GM12878 (cell line): ENCODE measurements at regions not wholly inside any gene's neighbourhood (a gene's known extent, or its start where the extent isn't known, plus 50 kb on each side); places are given as distances from the start of the nearest gene placed in this dataset.

Experiments
- ATAC-seq: fragments of 200-7000 bp; cut with Tn5 transposase; 3 replicates; pipeline ENCODE4 v1.9.1; 2020; ENCODE audit warnings: mild to moderate bottlenecking, moderate library complexity
- BruUV-seq: library from RNA; stranded (reverse); fragments of 400-500 nt; replicated peaks from 2 replicates; lab custom pipeline; 2021; lab: Mats Ljungman, UMichigan
- CTCF ChIA-PET: fragments of 300-600 bp; sonication (Branson Sonifier 250); formaldehyde crosslinking; extraction: SDS; loops from one replicate; lab custom pipeline; 2021; ENCODE audit warnings: inconsistent platforms; lab: Yijun Ruan, JAX
- POLR2A ChIA-PET: fragments of 350-600 bp; formaldehyde crosslinking; extraction: SDS; loops from one replicate; lab custom pipeline; 2021; ENCODE audit warnings: inconsistent platforms; lab: Charles Lee
- RAD21 ChIA-PET: fragments of 300-600 bp; sonication (Branson Sonifier 250); formaldehyde crosslinking; loops from one replicate; lab custom pipeline; 2023; ENCODE audit warnings: antibody characterized with exemption; ENCODE audit not compliant: unreplicated experiment; lab: Charles Lee
- SMC1A ChIA-PET: fragments of 300-600 bp; sonication (Branson Sonifier 250); formaldehyde crosslinking; loops from one replicate; lab custom pipeline; 2023; ENCODE audit not compliant: unreplicated experiment, uncharacterized antibody; lab: Charles Lee
- DNase-seq: peaks from one replicate; pipeline ENCODE4 v3.0.0-alpha.2; 2011; ENCODE audit warnings: low read depth, low spot score
- FAIRE-seq: peaks from 3 replicates; lab custom pipeline; 2011; peaks lifted over from hg19 to GRCh38; lab: Jason Lieb, UNC
- H2AFZ ChIP-seq: 2 replicates; pipeline ENCODE4 v1.6.0; 2011; ENCODE audit warnings: low read depth, low read length, control low read depth; ENCODE audit not compliant: control insufficient read depth
- H3K27ac ChIP-seq: 2 replicates; pipeline ENCODE4 v1.5.1; 2011; ENCODE audit warnings: control low read depth; ENCODE audit not compliant: control insufficient read depth, insufficient read depth
- H3K27me3 ChIP-seq, 2 experiments: replicated peaks in 1 of 2; 2 replicates each; pipeline versions ENCODE4 v1.6.0 to v1.6.1; 2011; ENCODE audit warnings: low read length in 1 of 2; ENCODE audit not compliant: control insufficient read depth in 2 of 2, insufficient read depth in 2 of 2
- H3K36me3 ChIP-seq, 2 experiments: 2 replicates each; pipeline ENCODE4 v1.5.1; 2011; ENCODE audit warnings: low read length in 1 of 2; ENCODE audit not compliant: control insufficient read depth in 2 of 2, insufficient read depth in 2 of 2
- H3K4me1 ChIP-seq: 2 replicates; pipeline ENCODE4 v1.6.1; 2011; ENCODE audit warnings: mild to moderate bottlenecking, low read length, moderate library complexity, mixed read lengths; ENCODE audit not compliant: control insufficient read depth, insufficient read depth
- H3K4me2 ChIP-seq: 2 replicates; pipeline ENCODE4 v1.6.0; 2011; ENCODE audit warnings: control low read depth; ENCODE audit not compliant: control insufficient read depth, insufficient read depth
- H3K4me3 ChIP-seq: fragments of 200-600 bp; sonication (generic); 2 replicates; pipeline ENCODE4 v1.5.1; 2016
- H3K79me2 ChIP-seq: 2 replicates; pipeline ENCODE4 v1.6.0; 2011; ENCODE audit warnings: low read length; ENCODE audit not compliant: control insufficient read depth, insufficient read depth
- H3K9ac ChIP-seq: 2 replicates; pipeline ENCODE4 v1.8.0; 2011; ENCODE audit warnings: low read length, control low read depth, mixed read lengths; ENCODE audit not compliant: control insufficient read depth, insufficient read depth
- H3K9me3 ChIP-seq: replicated peaks from 3 replicates; pipeline ENCODE4 v1.5.1; 2011; ENCODE audit warnings: mild to moderate bottlenecking, low read length; ENCODE audit not compliant: control insufficient read depth, insufficient read depth
- H4K20me1 ChIP-seq: 2 replicates; pipeline ENCODE4 v1.6.0; 2011; ENCODE audit not compliant: control insufficient read depth, insufficient read depth
- ASH2L ChIP-seq: fragments of 300-600, 200-600 bp; sonication (generic); IDR thresholded peaks from 2 replicates; pipeline ENCODE4 v1.6.1; 2017; ENCODE audit warnings: low read depth, mild to moderate bottlenecking, borderline replicate concordance
- EP300 ChIP-seq, 2 experiments: fragments of 150-350 bp in 1 of 2; IDR thresholded peaks; 2 replicates each; pipeline ENCODE4 v1.6.1; 2011 to 2012; ENCODE audit warnings: low read depth in 2 of 2, low read length in 2 of 2, borderline replicate concordance in 1 of 2, improper control_type of control experiment in 1 of 2, inconsistent platforms in 1 of 2; ENCODE audit not compliant: control insufficient read depth in 1 of 2
- FOXK2 ChIP-seq: fragments of 450-650 bp; IDR thresholded peaks from 2 replicates; pipeline ENCODE4 v1.6.1; 2017; ENCODE audit warnings: mild to moderate bottlenecking, moderate library complexity
- MEF2A ChIP-seq: IDR thresholded peaks from 2 replicates; pipeline ENCODE4 v1.6.1; 2011; ENCODE audit warnings: low read depth, mild to moderate bottlenecking, low read length, moderate library complexity; ENCODE audit not compliant: insufficient read depth
- NFIC ChIP-seq: IDR thresholded peaks from 2 replicates; pipeline ENCODE4 v1.6.1; 2012; ENCODE audit warnings: low read depth, mild to moderate bottlenecking, inconsistent platforms, low read length, moderate library complexity
- PML ChIP-seq: IDR thresholded peaks from 2 replicates; pipeline ENCODE4 v1.6.1; 2012; ENCODE audit warnings: low read length, inconsistent platforms
- POLR2AphosphoS5 ChIP-seq: IDR thresholded peaks from 2 replicates; pipeline ENCODE4 v1.6.1; 2011; ENCODE audit warnings: mild to moderate bottlenecking, low read length, inconsistent platforms
- RAD21 ChIP-seq: IDR thresholded peaks from 2 replicates; pipeline ENCODE4 v1.6.1; 2011; ENCODE audit warnings: mild to moderate bottlenecking, low read depth, low read length, moderate library complexity; ENCODE audit not compliant: insufficient read depth
- TCF3 ChIP-seq: IDR thresholded peaks from 2 replicates; pipeline ENCODE4 v1.6.1; 2012; ENCODE audit warnings: low read depth, mild to moderate bottlenecking, low read length, borderline replicate concordance; ENCODE audit not compliant: insufficient read depth
- ZBED1 ChIP-seq: IDR thresholded peaks from 2 replicates; pipeline ENCODE4 v1.6.1; 2016; ENCODE audit warnings: borderline replicate concordance
- ZSCAN29 ChIP-seq: fragments of 450-650 bp; IDR thresholded peaks from 2 replicates; pipeline ENCODE4 v1.6.1; 2017; ENCODE audit warnings: mild to moderate bottlenecking, moderate library complexity
- WGBS: methylation state at CpG from one replicate; pipeline ENCODE4 v1.1.6; 2016; ENCODE audit warnings: low lambda C conversion rate; ENCODE audit not compliant: insufficient replicate concordance, insufficient coverage; ENCODE audit errors: missing lambda C conversion rate; 5-methylcytosine and 5-hydroxymethylcytosine counted together
- in situ Hi-C: fragments of 300-500 bp; cut with MboI; formaldehyde crosslinking; loops from 9 replicates; pipeline ENCODE4 v1.14.3; 2018; ENCODE audit warnings: mixed read lengths
- intact Hi-C: fragments of 100-400 bp; cut with micrococcal nuclease; formaldehyde crosslinking; loops from one replicate; pipeline ENCODE4 v1.14.2; 2022; ENCODE audit not compliant: unreplicated experiment
- TF ChIP-seq, protein P1 (sequence below): fragments of 450-650 bp; IDR thresholded peaks from 2 replicates; pipeline ENCODE4 v1.6.1; 2018; ENCODE audit warnings: borderline replicate concordance, mild to moderate bottlenecking; ENCODE audit not compliant: partially characterized antibody
- TF ChIP-seq, protein P2 (sequence below): fragments of 450-650 bp; IDR thresholded peaks from 2 replicates; pipeline ENCODE4 v1.6.1; 2017; ENCODE audit warnings: mild to moderate bottlenecking, moderate library complexity
- TF ChIP-seq, protein P3 (sequence below): fragments of 150-350 bp; IDR thresholded peaks from 2 replicates; pipeline ENCODE4 v1.6.1; 2016; ENCODE audit warnings: low read depth, low read length

DNA sequence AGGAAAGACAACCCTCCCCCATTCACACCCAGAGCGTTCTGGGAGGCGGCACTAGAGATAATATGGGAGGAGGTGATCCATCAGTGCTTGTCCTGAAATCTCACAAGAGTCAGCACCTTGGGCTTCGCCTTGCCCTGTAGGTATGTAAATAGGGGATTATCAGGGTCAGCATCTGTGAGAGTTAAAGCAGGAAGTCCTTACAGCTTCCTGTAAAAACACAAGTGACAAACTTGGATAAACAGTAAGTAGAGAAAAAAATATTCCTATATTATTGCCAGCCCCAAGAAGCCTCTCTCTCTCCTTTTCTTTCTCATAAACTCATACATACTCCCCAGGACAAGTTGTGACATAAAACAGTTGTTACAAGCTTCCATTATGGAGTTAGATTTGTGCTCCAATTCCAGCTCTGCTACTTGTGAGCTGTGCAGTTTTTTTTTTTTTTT is 187.7 kb downstream of the MAF start (continued):
- TF ChIP-seq POLR2AphosphoS5 (no peak), EP300 (IDR thresholded peaks at IDR 0.05; ENCODE audit: borderline replicate concordance in 1 of 2, control insufficient read depth in 1 of 2, low read depth in 2 of 2, low read length in 2 of 2) (no peak), ASH2L (no peak), ZSCAN29 (no peak), PML (no peak), NFIC (no peak), MEF2A (no peak), TCF3 (no peak)
- TF ChIP-seq, all 136 proteins: peak for 0

DNA sequence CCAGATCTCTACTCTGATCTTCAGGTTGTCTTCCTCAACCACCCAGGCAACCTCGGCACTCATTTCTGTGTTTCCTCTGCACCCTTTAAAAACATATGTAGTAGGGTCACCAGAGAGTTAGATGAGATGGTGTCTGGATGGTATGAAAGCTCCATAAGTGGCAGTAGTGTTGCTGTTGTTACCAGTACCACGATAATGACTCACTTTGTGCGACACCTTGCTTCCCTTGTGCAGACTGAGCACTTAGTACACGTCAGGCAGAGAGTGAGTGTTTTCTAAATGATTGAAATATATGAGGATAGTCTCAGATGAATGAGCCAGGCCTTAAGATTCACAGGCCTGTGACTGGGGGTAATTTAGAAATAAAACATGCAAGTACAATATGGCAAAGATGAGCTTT is 188.7 kb downstream of the MAF start:
- no TSS peak for BruUV-seq
- TF ChIP-seq, protein P1, sequence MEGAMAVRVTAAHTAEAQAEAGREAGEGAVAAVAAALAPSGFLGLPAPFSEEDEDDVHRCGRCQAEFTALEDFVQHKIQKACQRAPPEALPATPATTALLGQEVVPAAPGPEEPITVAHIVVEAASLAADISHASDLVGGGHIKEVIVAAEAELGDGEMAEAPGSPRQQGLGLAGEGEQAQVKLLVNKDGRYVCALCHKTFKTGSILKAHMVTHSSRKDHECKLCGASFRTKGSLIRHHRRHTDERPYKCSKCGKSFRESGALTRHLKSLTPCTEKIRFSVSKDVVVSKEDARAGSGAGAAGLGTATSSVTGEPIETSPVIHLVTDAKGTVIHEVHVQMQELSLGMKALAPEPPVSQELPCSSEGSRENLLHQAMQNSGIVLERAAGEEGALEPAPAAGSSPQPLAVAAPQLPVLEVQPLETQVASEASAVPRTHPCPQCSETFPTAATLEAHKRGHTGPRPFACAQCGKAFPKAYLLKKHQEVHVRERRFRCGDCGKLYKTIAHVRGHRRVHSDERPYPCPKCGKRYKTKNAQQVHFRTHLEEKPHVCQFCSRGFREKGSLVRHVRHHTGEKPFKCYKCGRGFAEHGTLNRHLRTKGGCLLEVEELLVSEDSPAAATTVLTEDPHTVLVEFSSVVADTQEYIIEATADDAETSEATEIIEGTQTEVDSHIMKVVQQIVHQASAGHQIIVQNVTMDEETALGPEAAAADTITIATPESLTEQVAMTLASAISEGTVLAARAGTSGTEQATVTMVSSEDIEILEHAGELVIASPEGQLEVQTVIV, result no peak
- no peak for TF ChIP-seq ZSCAN29
- TF ChIP-seq, protein P2, sequence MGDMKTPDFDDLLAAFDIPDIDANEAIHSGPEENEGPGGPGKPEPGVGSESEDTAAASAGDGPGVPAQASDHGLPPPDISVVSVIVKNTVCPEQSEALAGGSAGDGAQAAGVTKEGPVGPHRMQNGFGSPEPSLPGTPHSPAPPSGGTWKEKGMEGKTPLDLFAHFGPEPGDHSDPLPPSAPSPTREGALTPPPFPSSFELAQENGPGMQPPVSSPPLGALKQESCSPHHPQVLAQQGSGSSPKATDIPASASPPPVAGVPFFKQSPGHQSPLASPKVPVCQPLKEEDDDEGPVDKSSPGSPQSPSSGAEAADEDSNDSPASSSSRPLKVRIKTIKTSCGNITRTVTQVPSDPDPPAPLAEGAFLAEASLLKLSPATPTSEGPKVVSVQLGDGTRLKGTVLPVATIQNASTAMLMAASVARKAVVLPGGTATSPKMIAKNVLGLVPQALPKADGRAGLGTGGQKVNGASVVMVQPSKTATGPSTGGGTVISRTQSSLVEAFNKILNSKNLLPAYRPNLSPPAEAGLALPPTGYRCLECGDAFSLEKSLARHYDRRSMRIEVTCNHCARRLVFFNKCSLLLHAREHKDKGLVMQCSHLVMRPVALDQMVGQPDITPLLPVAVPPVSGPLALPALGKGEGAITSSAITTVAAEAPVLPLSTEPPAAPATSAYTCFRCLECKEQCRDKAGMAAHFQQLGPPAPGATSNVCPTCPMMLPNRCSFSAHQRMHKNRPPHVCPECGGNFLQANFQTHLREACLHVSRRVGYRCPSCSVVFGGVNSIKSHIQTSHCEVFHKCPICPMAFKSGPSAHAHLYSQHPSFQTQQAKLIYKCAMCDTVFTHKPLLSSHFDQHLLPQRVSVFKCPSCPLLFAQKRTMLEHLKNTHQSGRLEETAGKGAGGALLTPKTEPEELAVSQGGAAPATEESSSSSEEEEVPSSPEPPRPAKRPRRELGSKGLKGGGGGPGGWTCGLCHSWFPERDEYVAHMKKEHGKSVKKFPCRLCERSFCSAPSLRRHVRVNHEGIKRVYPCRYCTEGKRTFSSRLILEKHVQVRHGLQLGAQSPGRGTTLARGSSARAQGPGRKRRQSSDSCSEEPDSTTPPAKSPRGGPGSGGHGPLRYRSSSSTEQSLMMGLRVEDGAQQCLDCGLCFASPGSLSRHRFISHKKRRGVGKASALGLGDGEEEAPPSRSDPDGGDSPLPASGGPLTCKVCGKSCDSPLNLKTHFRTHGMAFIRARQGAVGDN, result no peak
- TF ChIP-seq ZBED1, result no peak
- TF ChIP-seq, protein P3, sequence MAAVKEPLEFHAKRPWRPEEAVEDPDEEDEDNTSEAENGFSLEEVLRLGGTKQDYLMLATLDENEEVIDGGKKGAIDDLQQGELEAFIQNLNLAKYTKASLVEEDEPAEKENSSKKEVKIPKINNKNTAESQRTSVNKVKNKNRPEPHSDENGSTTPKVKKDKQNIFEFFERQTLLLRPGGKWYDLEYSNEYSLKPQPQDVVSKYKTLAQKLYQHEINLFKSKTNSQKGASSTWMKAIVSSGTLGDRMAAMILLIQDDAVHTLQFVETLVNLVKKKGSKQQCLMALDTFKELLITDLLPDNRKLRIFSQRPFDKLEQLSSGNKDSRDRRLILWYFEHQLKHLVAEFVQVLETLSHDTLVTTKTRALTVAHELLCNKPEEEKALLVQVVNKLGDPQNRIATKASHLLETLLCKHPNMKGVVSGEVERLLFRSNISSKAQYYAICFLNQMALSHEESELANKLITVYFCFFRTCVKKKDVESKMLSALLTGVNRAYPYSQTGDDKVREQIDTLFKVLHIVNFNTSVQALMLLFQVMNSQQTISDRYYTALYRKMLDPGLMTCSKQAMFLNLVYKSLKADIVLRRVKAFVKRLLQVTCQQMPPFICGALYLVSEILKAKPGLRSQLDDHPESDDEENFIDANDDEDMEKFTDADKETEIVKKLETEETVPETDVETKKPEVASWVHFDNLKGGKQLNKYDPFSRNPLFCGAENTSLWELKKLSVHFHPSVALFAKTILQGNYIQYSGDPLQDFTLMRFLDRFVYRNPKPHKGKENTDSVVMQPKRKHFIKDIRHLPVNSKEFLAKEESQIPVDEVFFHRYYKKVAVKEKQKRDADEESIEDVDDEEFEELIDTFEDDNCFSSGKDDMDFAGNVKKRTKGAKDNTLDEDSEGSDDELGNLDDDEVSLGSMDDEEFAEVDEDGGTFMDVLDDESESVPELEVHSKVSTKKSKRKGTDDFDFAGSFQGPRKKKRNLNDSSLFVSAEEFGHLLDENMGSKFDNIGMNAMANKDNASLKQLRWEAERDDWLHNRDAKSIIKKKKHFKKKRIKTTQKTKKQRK, result no peak
- no peak for TF ChIP-seq FOXK2
- no peak for TF ChIP-seq RAD21

More for the DNA sequence above, 188.7 kb downstream of the MAF start:
- CTCF ChIA-PET, result no interaction called here
- intact Hi-C loops (no loop called here), in situ Hi-C loops (no loop called here)
- Histone ChIP-seq H3K27ac (no peak overlapping the region), H3K4me1 (no peaks in the 10 kb centered on the region), H3K27me3 (no peaks in the 10 kb centered on the region), H3K9me3 (no peaks in the 10 kb centered on the region; the same call in 2 of the 3 replicates), H3K79me2 (no peaks in the 10 kb centered on the region), H3K36me3 (no peaks in the 10 kb centered on the region), H3K4me3 (no peak overlapping the region), H2AFZ (no peak overlapping the region), H4K20me1 (no peaks in the 10 kb centered on the region), H3K9ac (no peak overlapping the region), H3K4me2 (no peak overlapping the region)
- no peak for ATAC-seq
- RAD21 ChIA-PET, result no interaction called here
- POLR2A ChIA-PET, result no interaction called here
- FAIRE-seq, result no peak
- no peak for DNase-seq
- 1% methylated on average over 4 of the region's 4 CpGs for WGBS
- SMC1A ChIA-PET, result no interaction called here
